Panc1 (cell line): ENCODE measurements at regions not wholly inside any gene's neighbourhood (a gene's known extent, or its start where the extent isn't known, plus 50 kb on each side); places are given as distances from the start of the nearest gene placed in this dataset.

ENCODE experiments used
- ATAC-seq: fragments of 200-7000 bp; cut with Tn5 transposase; 2 replicates; pipeline ENCODE4 v1.9.1; 2020; ENCODE audit warnings: mild to moderate bottlenecking, moderate library complexity
- BruUV-seq: library from RNA; stranded (reverse); fragments of 400-500 nt; replicated peaks from 2 replicates; lab custom pipeline; 2021; lab: Mats Ljungman, UMichigan
- CTCF ChIA-PET: fragments of 300-600 bp; sonication (Branson Sonifier 250); formaldehyde crosslinking; loops from one replicate; lab custom pipeline; 2022; ENCODE audit warnings: antibody characterized with exemption; lab: Charles Lee
- POLR2A ChIA-PET: fragments of 300-600 bp; sonication (Branson Sonifier 250); formaldehyde crosslinking; loops from one replicate; lab custom pipeline; 2022; ENCODE audit warnings: antibody characterized with exemption; lab: Charles Lee
- DNase-seq: peaks from one replicate; pipeline ENCODE4 v3.0.0-alpha.2; 2010; ENCODE audit warnings: low read depth, low spot score
- H3K27ac ChIP-seq: 2 replicates; pipeline ENCODE4 v1.5.1; 2011; ENCODE audit warnings: mild to moderate bottlenecking, low read length, inconsistent platforms
- H3K27me3 ChIP-seq: fragments of 200-500 bp; sonication (Bioruptor generic); 2 replicates; pipeline ENCODE4 v1.6.0; 2014; ENCODE audit warnings: low read length, inconsistent platforms; ENCODE audit not compliant: control insufficient read depth, insufficient read depth
- H3K36me3 ChIP-seq: fragments of 200-500 bp; sonication (Bioruptor generic); 2 replicates; pipeline ENCODE4 v1.5.1; 2014; ENCODE audit warnings: inconsistent platforms, mild to moderate bottlenecking, low read length, moderate library complexity; ENCODE audit not compliant: control insufficient read depth, insufficient read depth
- H3K4me1 ChIP-seq: 2 replicates; pipeline ENCODE4 v1.5.1; 2011; ENCODE audit warnings: inconsistent platforms, mild to moderate bottlenecking, low read length, moderate library complexity; ENCODE audit not compliant: control insufficient read depth, insufficient read depth
- H3K4me3 ChIP-seq, 2 experiments: 2 replicates each; pipeline ENCODE4 v1.5.1; 2011 to 2012; ENCODE audit warnings: low read depth in 2 of 2, low read length in 2 of 2, mild to moderate bottlenecking in 2 of 2, inconsistent platforms in 1 of 2, moderate library complexity in 1 of 2
- H3K9me3 ChIP-seq: fragments of 200-500 bp; sonication (Bioruptor generic); 2 replicates; pipeline ENCODE4 v1.5.1; 2014; ENCODE audit warnings: low read depth, mild to moderate bottlenecking, inconsistent platforms, low read length, moderate library complexity; ENCODE audit not compliant: control insufficient read depth, insufficient read depth
- POLR2AphosphoS5 ChIP-seq: IDR thresholded peaks from 2 replicates; pipeline ENCODE4 v1.6.1; 2012; ENCODE audit warnings: mild to moderate bottlenecking, low read depth, low read length, moderate library complexity
- SIN3A ChIP-seq: IDR thresholded peaks from 2 replicates; pipeline ENCODE4 v1.6.1; 2012; ENCODE audit warnings: low read depth, mild to moderate bottlenecking, low read length, moderate library complexity, borderline replicate concordance; ENCODE audit not compliant: insufficient read depth
- TCF7L2 ChIP-seq: IDR thresholded peaks from 2 replicates; pipeline ENCODE4 v1.6.1; 2011; ENCODE audit warnings: mild to moderate bottlenecking, low read depth, low read length, inconsistent platforms
- in situ Hi-C: cut with HindIII; loops from 2 replicates; pipeline ENCODE4 v1.10.0; 2016; ENCODE audit warnings: low sequenced_read_pairs, low pct_unique_long_range_greater_than_20kb
- intact Hi-C: fragments of 100-400 bp; cut with micrococcal nuclease; formaldehyde crosslinking; loops from one replicate; pipeline ENCODE4 v1.10.0; 2022; ENCODE audit not compliant: unreplicated experiment
- TF ChIP-seq, protein P1 (sequence below): fragments of 450-650 bp; IDR thresholded peaks from 2 replicates; pipeline ENCODE4 v1.5.1; 2017; ENCODE audit warnings: mild to moderate bottlenecking
- TF ChIP-seq, protein P2 (sequence below), 2 experiments: IDR thresholded peaks; 2 replicates each; pipeline ENCODE4 v1.6.1; 2011 to 2012; ENCODE audit warnings: low read depth in 2 of 2, control low read depth in 1 of 2, low read length in 1 of 2, mild to moderate bottlenecking in 1 of 2, moderate library complexity in 1 of 2; ENCODE audit not compliant: insufficient read depth in 1 of 2

DNA sequence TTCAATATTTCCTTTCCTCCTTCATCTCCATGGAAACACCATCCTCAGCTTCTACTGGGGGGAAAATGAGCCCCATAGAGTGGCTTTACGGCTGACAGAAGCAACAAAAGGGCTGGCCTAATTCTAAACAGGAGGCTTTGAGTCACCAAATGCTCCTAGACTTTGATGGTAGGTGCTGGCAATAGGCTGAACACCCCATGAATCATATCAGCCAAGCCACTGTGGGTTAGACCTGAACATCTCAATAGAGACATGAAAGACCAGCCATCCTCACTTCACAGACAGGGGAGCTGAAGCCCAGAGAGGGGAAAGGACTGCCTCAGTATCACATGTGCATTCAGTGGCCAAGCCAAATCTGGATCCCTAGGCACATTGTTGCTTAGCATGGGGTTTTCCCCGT is 107.6 kb downstream of the AMER1 start:
- no peaks in the 10 kb centered on the region for H3K27me3 ChIP-seq
- ChIA-PET POLR2A (no interaction called here), CTCF (no interaction called here)
- H3K27ac ChIP-seq, result no peak overlapping the region
- no peak overlapping the region for H3K4me3 ChIP-seq
- no TSS peak for BruUV-seq
- H3K9me3 ChIP-seq, result no peaks in the 10 kb centered on the region
- ATAC-seq (no peak), DNase-seq (no peak)
- in situ Hi-C loops, result no loop called here
- intact Hi-C loops, result no loop called here
- TF ChIP-seq TCF7L2 (no peak), POLR2AphosphoS5 (no peak), SIN3A (no peak)
- TF ChIP-seq, protein P1, sequence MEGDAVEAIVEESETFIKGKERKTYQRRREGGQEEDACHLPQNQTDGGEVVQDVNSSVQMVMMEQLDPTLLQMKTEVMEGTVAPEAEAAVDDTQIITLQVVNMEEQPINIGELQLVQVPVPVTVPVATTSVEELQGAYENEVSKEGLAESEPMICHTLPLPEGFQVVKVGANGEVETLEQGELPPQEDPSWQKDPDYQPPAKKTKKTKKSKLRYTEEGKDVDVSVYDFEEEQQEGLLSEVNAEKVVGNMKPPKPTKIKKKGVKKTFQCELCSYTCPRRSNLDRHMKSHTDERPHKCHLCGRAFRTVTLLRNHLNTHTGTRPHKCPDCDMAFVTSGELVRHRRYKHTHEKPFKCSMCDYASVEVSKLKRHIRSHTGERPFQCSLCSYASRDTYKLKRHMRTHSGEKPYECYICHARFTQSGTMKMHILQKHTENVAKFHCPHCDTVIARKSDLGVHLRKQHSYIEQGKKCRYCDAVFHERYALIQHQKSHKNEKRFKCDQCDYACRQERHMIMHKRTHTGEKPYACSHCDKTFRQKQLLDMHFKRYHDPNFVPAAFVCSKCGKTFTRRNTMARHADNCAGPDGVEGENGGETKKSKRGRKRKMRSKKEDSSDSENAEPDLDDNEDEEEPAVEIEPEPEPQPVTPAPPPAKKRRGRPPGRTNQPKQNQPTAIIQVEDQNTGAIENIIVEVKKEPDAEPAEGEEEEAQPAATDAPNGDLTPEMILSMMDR, result no peak
- TF ChIP-seq, protein P2, sequence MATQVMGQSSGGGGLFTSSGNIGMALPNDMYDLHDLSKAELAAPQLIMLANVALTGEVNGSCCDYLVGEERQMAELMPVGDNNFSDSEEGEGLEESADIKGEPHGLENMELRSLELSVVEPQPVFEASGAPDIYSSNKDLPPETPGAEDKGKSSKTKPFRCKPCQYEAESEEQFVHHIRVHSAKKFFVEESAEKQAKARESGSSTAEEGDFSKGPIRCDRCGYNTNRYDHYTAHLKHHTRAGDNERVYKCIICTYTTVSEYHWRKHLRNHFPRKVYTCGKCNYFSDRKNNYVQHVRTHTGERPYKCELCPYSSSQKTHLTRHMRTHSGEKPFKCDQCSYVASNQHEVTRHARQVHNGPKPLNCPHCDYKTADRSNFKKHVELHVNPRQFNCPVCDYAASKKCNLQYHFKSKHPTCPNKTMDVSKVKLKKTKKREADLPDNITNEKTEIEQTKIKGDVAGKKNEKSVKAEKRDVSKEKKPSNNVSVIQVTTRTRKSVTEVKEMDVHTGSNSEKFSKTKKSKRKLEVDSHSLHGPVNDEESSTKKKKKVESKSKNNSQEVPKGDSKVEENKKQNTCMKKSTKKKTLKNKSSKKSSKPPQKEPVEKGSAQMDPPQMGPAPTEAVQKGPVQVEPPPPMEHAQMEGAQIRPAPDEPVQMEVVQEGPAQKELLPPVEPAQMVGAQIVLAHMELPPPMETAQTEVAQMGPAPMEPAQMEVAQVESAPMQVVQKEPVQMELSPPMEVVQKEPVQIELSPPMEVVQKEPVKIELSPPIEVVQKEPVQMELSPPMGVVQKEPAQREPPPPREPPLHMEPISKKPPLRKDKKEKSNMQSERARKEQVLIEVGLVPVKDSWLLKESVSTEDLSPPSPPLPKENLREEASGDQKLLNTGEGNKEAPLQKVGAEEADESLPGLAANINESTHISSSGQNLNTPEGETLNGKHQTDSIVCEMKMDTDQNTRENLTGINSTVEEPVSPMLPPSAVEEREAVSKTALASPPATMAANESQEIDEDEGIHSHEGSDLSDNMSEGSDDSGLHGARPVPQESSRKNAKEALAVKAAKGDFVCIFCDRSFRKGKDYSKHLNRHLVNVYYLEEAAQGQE (IDR thresholded peaks at IDR 0.05; ENCODE audit: insufficient read depth in 1 of 2, low read depth in 2 of 2, low read length in 1 of 2), result no peak
- no peaks in the 10 kb centered on the region for H3K36me3 ChIP-seq
- no peaks in the 10 kb centered on the region for H3K4me1 ChIP-seq

DNA sequence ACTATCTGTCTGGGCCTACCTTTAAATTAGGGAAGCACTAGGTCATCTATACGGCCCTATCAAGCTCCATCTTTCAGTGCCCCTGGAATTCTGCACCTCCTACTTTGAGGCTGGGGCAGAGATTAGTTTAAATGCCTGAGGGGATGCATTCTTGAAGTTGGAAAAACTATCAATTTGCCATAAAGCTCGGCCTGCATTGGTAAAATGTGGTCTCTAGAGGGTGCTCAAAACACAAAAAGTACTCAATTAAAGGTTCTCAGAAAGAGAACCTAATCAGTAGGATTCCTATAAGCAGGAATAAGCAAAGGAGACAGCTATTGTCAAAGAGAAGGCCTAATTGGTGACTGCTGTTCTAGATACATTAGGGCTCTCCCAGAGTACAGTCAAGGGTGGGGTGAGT is 111.7 kb downstream of the AMER1 start:
- CTCF ChIA-PET, result no interaction called here

More for the DNA sequence above, 111.7 kb downstream of the AMER1 start:
- intact Hi-C loops (no loop called here), in situ Hi-C loops (no loop called here)
- Histone ChIP-seq H3K27ac (no peak overlapping the region), H3K4me3 (no peak overlapping the region), H3K27me3 (no peaks in the 10 kb centered on the region), H3K4me1 (no peaks in the 10 kb centered on the region), H3K9me3 (no peaks in the 10 kb centered on the region), H3K36me3 (no peaks in the 10 kb centered on the region)
- POLR2A ChIA-PET, result no interaction called here
- TF ChIP-seq, protein P1, result peak; percentile 50; the same call in 1 of the 2 replicates
- TF ChIP-seq SIN3A, result no peak
- DNase-seq (no peak), ATAC-seq (no peak)
- BruUV-seq, result no TSS peak
